ENCODE measurements at regions not wholly inside any gene's neighbourhood (a gene's known extent, or its start where the extent isn't known, plus 50 kb on each side); places are given as distances from the start of the nearest gene placed in this dataset.

- TF ChIP-seq POLR2A (IDR thresholded peaks at IDR 0.05; ENCODE audit: borderline replicate concordance, extremely low read depth, insufficient read depth, insufficient read length), result no peak
- TF ChIP-seq, protein P1, sequence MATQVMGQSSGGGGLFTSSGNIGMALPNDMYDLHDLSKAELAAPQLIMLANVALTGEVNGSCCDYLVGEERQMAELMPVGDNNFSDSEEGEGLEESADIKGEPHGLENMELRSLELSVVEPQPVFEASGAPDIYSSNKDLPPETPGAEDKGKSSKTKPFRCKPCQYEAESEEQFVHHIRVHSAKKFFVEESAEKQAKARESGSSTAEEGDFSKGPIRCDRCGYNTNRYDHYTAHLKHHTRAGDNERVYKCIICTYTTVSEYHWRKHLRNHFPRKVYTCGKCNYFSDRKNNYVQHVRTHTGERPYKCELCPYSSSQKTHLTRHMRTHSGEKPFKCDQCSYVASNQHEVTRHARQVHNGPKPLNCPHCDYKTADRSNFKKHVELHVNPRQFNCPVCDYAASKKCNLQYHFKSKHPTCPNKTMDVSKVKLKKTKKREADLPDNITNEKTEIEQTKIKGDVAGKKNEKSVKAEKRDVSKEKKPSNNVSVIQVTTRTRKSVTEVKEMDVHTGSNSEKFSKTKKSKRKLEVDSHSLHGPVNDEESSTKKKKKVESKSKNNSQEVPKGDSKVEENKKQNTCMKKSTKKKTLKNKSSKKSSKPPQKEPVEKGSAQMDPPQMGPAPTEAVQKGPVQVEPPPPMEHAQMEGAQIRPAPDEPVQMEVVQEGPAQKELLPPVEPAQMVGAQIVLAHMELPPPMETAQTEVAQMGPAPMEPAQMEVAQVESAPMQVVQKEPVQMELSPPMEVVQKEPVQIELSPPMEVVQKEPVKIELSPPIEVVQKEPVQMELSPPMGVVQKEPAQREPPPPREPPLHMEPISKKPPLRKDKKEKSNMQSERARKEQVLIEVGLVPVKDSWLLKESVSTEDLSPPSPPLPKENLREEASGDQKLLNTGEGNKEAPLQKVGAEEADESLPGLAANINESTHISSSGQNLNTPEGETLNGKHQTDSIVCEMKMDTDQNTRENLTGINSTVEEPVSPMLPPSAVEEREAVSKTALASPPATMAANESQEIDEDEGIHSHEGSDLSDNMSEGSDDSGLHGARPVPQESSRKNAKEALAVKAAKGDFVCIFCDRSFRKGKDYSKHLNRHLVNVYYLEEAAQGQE (IDR thresholded peaks at IDR 0.05; ENCODE audit: low read depth), result no peak
- TF ChIP-seq, protein P2, sequence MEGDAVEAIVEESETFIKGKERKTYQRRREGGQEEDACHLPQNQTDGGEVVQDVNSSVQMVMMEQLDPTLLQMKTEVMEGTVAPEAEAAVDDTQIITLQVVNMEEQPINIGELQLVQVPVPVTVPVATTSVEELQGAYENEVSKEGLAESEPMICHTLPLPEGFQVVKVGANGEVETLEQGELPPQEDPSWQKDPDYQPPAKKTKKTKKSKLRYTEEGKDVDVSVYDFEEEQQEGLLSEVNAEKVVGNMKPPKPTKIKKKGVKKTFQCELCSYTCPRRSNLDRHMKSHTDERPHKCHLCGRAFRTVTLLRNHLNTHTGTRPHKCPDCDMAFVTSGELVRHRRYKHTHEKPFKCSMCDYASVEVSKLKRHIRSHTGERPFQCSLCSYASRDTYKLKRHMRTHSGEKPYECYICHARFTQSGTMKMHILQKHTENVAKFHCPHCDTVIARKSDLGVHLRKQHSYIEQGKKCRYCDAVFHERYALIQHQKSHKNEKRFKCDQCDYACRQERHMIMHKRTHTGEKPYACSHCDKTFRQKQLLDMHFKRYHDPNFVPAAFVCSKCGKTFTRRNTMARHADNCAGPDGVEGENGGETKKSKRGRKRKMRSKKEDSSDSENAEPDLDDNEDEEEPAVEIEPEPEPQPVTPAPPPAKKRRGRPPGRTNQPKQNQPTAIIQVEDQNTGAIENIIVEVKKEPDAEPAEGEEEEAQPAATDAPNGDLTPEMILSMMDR (IDR thresholded peaks at IDR 0.05 in 2 of 3, conservative IDR thresholded peaks at IDR 0.05 in 1 of 3; ENCODE audit: borderline replicate concordance in 1 of 3, insufficient read depth in 1 of 3, low read depth in 2 of 3, low read length in 2 of 3), result no peak
- no peak for TF ChIP-seq CEBPB (IDR thresholded peaks at IDR 0.05; ENCODE audit: low read depth)
Measured at GRCh38 chr6:164439331-164439730, 870.1 kb downstream of the C6orf118 start.
